GM10266 (cell line): ENCODE measurements at regions not wholly inside any gene's neighbourhood (a gene's known extent, or its start where the extent isn't known, plus 50 kb on each side); places are given as distances from the start of the nearest gene placed in this dataset.

Experiments
- DNase-seq: peaks from one replicate; pipeline ENCODE4 v3.0.0; 2012; ENCODE audit errors: extremely low spot score
- TF ChIP-seq, protein P1 (sequence below): IDR thresholded peaks from 2 replicates; pipeline ENCODE4 v1.5.1; 2012; ENCODE audit warnings: mild to moderate bottlenecking, low read depth; ENCODE audit not compliant: control insufficient read depth, insufficient read depth; ENCODE audit errors: missing control alignments

GRCh38 chr2:7976206-7976605, 705.6 kb upstream of the ID2 start:
- no peak for DNase-seq
- TF ChIP-seq, protein P1, sequence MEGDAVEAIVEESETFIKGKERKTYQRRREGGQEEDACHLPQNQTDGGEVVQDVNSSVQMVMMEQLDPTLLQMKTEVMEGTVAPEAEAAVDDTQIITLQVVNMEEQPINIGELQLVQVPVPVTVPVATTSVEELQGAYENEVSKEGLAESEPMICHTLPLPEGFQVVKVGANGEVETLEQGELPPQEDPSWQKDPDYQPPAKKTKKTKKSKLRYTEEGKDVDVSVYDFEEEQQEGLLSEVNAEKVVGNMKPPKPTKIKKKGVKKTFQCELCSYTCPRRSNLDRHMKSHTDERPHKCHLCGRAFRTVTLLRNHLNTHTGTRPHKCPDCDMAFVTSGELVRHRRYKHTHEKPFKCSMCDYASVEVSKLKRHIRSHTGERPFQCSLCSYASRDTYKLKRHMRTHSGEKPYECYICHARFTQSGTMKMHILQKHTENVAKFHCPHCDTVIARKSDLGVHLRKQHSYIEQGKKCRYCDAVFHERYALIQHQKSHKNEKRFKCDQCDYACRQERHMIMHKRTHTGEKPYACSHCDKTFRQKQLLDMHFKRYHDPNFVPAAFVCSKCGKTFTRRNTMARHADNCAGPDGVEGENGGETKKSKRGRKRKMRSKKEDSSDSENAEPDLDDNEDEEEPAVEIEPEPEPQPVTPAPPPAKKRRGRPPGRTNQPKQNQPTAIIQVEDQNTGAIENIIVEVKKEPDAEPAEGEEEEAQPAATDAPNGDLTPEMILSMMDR: no peak

DNA sequence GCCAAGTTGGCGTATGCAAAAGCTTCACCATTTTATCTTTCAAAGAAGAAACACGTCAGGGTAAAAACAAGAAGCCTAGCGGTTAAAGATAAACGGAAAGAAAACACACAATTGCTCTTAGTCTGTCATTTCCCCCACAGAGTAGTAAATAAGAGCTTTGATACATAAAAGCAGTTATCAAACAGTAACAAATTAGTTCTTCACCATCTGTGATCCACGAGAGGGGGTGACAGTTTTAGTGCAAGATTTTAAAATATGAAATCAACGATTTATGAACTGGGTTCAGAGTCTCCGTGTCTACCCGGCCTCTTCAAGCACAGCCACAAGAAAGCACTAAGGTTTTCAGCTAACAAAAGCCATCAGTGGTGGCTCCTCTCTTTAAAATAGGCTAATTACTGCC, 703.9 kb upstream of the ID2 start:
- TF ChIP-seq, protein P1: no peak
- DNase-seq: no peak

- TF ChIP-seq, protein P1: no peak
- DNase-seq: no peak
These were observed 699.8 kb upstream of the ID2 start for GRCh38 chr2:7982054-7982453.

DNA sequence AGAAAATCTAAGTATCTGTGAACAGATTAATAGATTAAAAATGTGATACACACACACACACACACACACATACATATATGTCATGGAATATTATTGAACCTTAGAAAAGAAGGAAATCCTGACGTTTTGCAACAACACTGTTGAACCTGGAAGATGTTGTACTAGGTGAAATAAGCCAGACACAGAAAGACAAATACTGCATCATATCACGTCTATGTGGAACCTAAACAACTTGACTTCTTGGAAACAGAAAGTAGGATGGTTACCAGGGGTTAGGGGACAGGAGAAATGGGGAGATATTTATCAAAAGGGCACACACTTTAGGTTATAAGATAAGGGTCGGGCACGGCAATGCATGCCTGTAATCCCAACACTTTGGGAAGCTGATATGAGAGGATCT, 698.4 kb upstream of the ID2 start:
- TF ChIP-seq, protein P1: no peak
- no peak for DNase-seq

DNA sequence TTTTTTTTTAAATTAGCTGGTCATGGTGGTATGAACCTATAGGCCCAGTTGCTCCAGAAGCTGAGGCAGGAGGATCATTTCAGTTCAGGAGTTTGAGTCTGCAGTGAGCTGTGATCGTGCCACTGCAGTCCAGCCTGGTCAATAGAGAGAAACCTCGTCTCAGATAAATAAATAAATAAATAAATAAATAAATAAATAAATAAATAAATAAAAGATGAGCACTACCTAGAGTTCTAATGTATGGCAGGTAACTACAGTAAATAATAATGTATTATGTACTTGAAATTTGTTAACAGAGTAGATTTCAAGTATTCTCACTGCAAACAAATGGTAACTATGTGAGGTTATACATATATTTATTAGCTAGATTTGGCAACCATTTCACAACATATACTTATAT, 697.9 kb upstream of the ID2 start:
- no peak for DNase-seq
- TF ChIP-seq, protein P1: no peak

DNA sequence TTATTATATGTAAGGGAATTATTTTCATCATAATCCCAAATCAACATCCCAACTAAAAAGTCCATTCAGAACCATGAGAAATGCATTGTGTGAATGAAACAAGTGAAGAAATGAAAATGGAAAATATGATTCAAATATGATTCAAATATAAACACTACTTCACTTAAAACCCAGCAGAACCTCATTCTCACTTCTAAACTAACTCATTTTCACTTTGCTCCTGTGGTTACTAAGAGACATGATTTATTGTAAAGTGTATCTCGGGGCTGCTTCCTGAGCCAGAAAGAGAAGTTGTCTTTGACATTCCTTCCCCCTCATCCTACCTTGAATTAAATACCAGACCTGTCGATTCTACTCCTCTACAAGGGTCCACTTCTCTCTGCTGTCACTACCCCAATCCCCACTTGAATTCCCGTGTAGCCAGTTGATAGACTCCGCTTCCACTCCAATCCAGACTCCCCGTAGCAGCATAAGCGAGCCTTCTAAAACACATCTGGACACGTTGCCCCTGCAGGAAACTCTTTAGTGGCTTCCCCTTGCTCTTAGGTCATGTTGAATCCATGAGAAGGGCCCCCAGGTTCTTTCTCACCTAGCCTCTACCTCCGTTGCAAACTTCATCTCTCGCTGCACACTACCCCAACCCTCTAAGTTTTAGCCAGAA, 697.0 kb upstream of the ID2 start:
- peak; percentile 54 for DNase-seq

GRCh38 chr2:7986431-7986830, 695.4 kb upstream of the ID2 start:
- TF ChIP-seq, protein P1: no peak

More for the DNA sequence above, 697.0 kb upstream of the ID2 start:
- TF ChIP-seq, protein P1: no peak

More at GRCh38 chr2:7986431-7986830, 695.4 kb upstream of the ID2 start:
- DNase-seq: no peak
